ENCODE measurements at regions not wholly inside any gene's neighbourhood (a gene's known extent, or its start where the extent isn't known, plus 50 kb on each side); places are given as distances from the start of the nearest gene placed in this dataset.

DNA sequence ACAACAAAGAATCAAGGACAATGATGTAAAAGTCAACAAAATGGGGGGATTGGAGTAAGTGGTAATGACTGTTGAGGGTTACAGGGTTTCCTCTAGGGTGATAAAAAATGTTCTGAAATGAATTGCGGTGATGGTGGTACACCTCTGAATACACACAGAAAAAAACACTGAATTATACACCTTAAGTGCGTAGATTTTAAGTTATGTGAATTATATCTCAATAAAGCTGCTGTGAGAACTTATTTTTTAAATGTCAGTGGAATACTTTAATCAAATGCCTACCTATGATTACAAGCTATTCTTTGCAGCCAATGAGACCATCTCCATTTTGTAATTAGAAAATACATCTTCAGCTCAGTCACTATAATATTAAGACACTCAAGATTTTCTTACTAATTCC, 53.5 kb downstream of the ZNF608 start:
- no peak for TF ChIP-seq POLR2AphosphoS5 (IDR thresholded peaks at IDR 0.05; ENCODE audit: borderline replicate concordance, low read depth, low read length)
- no peak for TF ChIP-seq FOXP2 (optimal IDR thresholded peaks at IDR 0.05; ENCODE audit: control extremely low read depth, extremely low read length, insufficient read depth)
